IMR-90 (cell line): ENCODE measurements at regions not wholly inside any gene's neighbourhood (a gene's known extent, or its start where the extent isn't known, plus 50 kb on each side); places are given as distances from the start of the nearest gene placed in this dataset.

Experiments used
- ATAC-seq: fragments of 200-7000 bp; cut with Tn5 transposase; 2 replicates; pipeline ENCODE4 v1.9.1; 2020; ENCODE audit warnings: low read depth, mild to moderate bottlenecking, moderate library complexity
- BruUV-seq: library from RNA; stranded (reverse); fragments of 400-500 nt; replicated peaks from 2 replicates; lab custom pipeline; 2021; lab: Mats Ljungman, UMichigan
- CTCF ChIA-PET: fragments of 300-600 bp; formaldehyde crosslinking; extraction: SDS; loops from one replicate; lab custom pipeline; 2021; ENCODE audit warnings: antibody characterized with exemption; lab: Yijun Ruan, JAX
- POLR2A ChIA-PET: fragments of 300-600 bp; sonication (Branson Sonifier 250); formaldehyde crosslinking; loops from one replicate; lab custom pipeline; 2022; ENCODE audit warnings: antibody characterized with exemption; ENCODE audit not compliant: unreplicated experiment; lab: Charles Lee
- DNase-seq: peaks from one replicate; pipeline ENCODE4 v3.0.0; 2013
- H2AFZ ChIP-seq: replicated peaks from 2 replicates; pipeline ENCODE3; 2013; ENCODE audit warnings: low read length, mild to moderate bottlenecking; ENCODE audit not compliant: poor library complexity
- H2AK5ac ChIP-seq: 2 replicates; pipeline ENCODE4 v1.6.1; 2013; ENCODE audit warnings: low read depth, low read length, inconsistent platforms
- H2AK9ac ChIP-seq: replicated peaks from 2 replicates; pipeline ENCODE3; 2013; ENCODE audit warnings: mild to moderate bottlenecking, low read depth, low read length, moderate library complexity; ENCODE audit not compliant: poor library complexity
- H2BK120ac ChIP-seq: 2 replicates; pipeline ENCODE4 v1.6.1; 2013; ENCODE audit warnings: low read depth, low read length, inconsistent platforms
- H2BK15ac ChIP-seq: 3 replicates; pipeline ENCODE4 v1.6.1; 2013; ENCODE audit warnings: low read depth, low read length, inconsistent platforms
- H2BK20ac ChIP-seq: 2 replicates; pipeline ENCODE4 v1.6.1; 2013; ENCODE audit warnings: low read depth, mild to moderate bottlenecking, inconsistent platforms, low read length, moderate library complexity
- H2BK5ac ChIP-seq: 2 replicates; pipeline ENCODE4 v1.6.1; 2013; ENCODE audit warnings: mild to moderate bottlenecking, low read depth, low read length, inconsistent platforms; ENCODE audit not compliant: poor library complexity, severe bottlenecking
- H3K14ac ChIP-seq: replicated peaks from 2 replicates; pipeline ENCODE4 v1.6.1; 2013; ENCODE audit warnings: low read depth, low read length, inconsistent platforms
- H3K18ac ChIP-seq: 2 replicates; pipeline ENCODE4 v1.6.1; 2013; ENCODE audit warnings: low read depth, low read length, control low read depth
- H3K23ac ChIP-seq: 2 replicates; pipeline ENCODE4 v1.6.1; 2013; ENCODE audit warnings: low read depth, low read length, inconsistent platforms
- H3K27ac ChIP-seq: 2 replicates; pipeline ENCODE4 v1.5.1; 2013; ENCODE audit warnings: mild to moderate bottlenecking, control low read depth, low read length; ENCODE audit not compliant: insufficient read depth
- H3K27me3 ChIP-seq: 2 replicates; pipeline ENCODE4 v1.6.1; 2013; ENCODE audit warnings: low read length; ENCODE audit not compliant: control insufficient read depth, insufficient read depth
- H3K36me3 ChIP-seq: 2 replicates; pipeline ENCODE4 v1.6.1; 2013; ENCODE audit warnings: low read length, mixed read lengths; ENCODE audit not compliant: control insufficient read depth, insufficient read depth
- H3K4ac ChIP-seq: 2 replicates; pipeline ENCODE4 v1.6.1; 2013; ENCODE audit warnings: low read depth, low read length, inconsistent platforms
- H3K4me1 ChIP-seq: 2 replicates; pipeline ENCODE4 v1.6.1; 2013; ENCODE audit warnings: low read length, mixed read lengths; ENCODE audit not compliant: control insufficient read depth, insufficient read depth
- H3K4me2 ChIP-seq: 2 replicates; pipeline ENCODE4 v1.6.1; 2013; ENCODE audit warnings: low read depth, mild to moderate bottlenecking, control low read depth, low read length, moderate library complexity
- H3K4me3 ChIP-seq: 2 replicates; pipeline ENCODE4 v1.5.1; 2013; ENCODE audit warnings: low read depth, mild to moderate bottlenecking, control low read depth, low read length, moderate library complexity; ENCODE audit not compliant: insufficient read depth
- H3K56ac ChIP-seq: 2 replicates; pipeline ENCODE4 v1.6.1; 2013; ENCODE audit warnings: low read length, inconsistent platforms; ENCODE audit not compliant: insufficient read depth; ENCODE audit errors: extremely low read depth
- H3K79me1 ChIP-seq, 2 experiments: 2 replicates each; pipeline ENCODE4 v1.6.1; 2013; ENCODE audit warnings: low read length in 2 of 2, inconsistent platforms in 1 of 2, low read depth in 1 of 2
- H3K9ac ChIP-seq: 2 replicates; pipeline ENCODE4 v1.6.1; 2013; ENCODE audit warnings: low read depth, low read length, control low read depth
- H3K9me1 ChIP-seq: 2 replicates; pipeline ENCODE4 v1.6.1; 2013; ENCODE audit warnings: low read length, inconsistent platforms; ENCODE audit not compliant: insufficient read depth
- H3K9me3 ChIP-seq: 2 replicates; pipeline ENCODE4 v1.6.1; 2013; ENCODE audit warnings: low read length; ENCODE audit not compliant: control insufficient read depth, insufficient read depth
- H4K20me1 ChIP-seq: 2 replicates; pipeline ENCODE4 v1.6.1; 2013; ENCODE audit warnings: low read length, inconsistent platforms; ENCODE audit not compliant: insufficient read depth
- H4K5ac ChIP-seq: 2 replicates; pipeline ENCODE4 v1.6.1; 2013; ENCODE audit warnings: mild to moderate bottlenecking, low read depth, low read length, control low read depth
- H4K8ac ChIP-seq, 2 experiments: 2 replicates each; pipeline ENCODE4 v1.6.1; 2013; ENCODE audit warnings: low read depth in 2 of 2, low read length in 2 of 2, control low read depth in 1 of 2, inconsistent platforms in 1 of 2
- H4K91ac ChIP-seq: 2 replicates; pipeline ENCODE4 v1.6.1; 2013; ENCODE audit warnings: low read depth, low read length, inconsistent platforms; ENCODE audit not compliant: insufficient read depth
- BHLHE40 ChIP-seq: fragments of 150-350 bp; IDR thresholded peaks from 2 replicates; pipeline ENCODE4 v1.6.1; 2016; ENCODE audit warnings: mild to moderate bottlenecking, low read depth, low read length
- CEBPB ChIP-seq: IDR thresholded peaks from 2 replicates; pipeline ENCODE4 v1.6.1; 2012; ENCODE audit warnings: low read depth, low read length, improper control_type of control experiment
- CHD1 ChIP-seq: IDR thresholded peaks from 2 replicates; pipeline ENCODE4 v1.6.1; 2012; ENCODE audit warnings: low read depth, low read length, improper control_type of control experiment
- MAZ ChIP-seq: IDR thresholded peaks from 2 replicates; pipeline ENCODE4 v1.6.1; 2012; ENCODE audit warnings: low read depth, mild to moderate bottlenecking, low read length, improper control_type of control experiment, moderate library complexity, borderline replicate concordance
- MXI1 ChIP-seq: IDR thresholded peaks from 2 replicates; pipeline ENCODE4 v1.6.1; 2012; ENCODE audit warnings: low read depth, mild to moderate bottlenecking, low read length, moderate library complexity, borderline replicate concordance
- POLR2A ChIP-seq: IDR thresholded peaks from 2 replicates; pipeline ENCODE4 v1.6.1; 2012; ENCODE audit warnings: mild to moderate bottlenecking, low read depth, low read length
- RAD21 ChIP-seq: IDR thresholded peaks from 2 replicates; pipeline ENCODE4 v1.6.1; 2012; ENCODE audit warnings: low read length, improper control_type of control experiment
- RCOR1 ChIP-seq: IDR thresholded peaks from 2 replicates; pipeline ENCODE4 v1.6.1; 2012; ENCODE audit warnings: mild to moderate bottlenecking, low read length, improper control_type of control experiment; ENCODE audit not compliant: insufficient replicate concordance
- WGBS, 2 experiments: methylation state at CpG; one replicate each; pipeline versions ENCODE4 v1.1.5 to v1.1.7; 2013; ENCODE audit warnings: missing lambda C conversion rate in 2 of 2; ENCODE audit not compliant: insufficient read length in 1 of 2; ENCODE audit errors: extremely low coverage in 2 of 2; 5-methylcytosine and 5-hydroxymethylcytosine counted together
- dilution Hi-C: fragments of 300-500 bp; cut with HindIII; formaldehyde crosslinking; loops from one replicate; pipeline ENCODE4 v1.14.3; 2018; ENCODE audit warnings: low sequenced_read_pairs; ENCODE audit not compliant: unreplicated experiment
- in situ Hi-C: fragments of 300-500 bp; cut with MboI; formaldehyde crosslinking; loops from 3 replicates; pipeline ENCODE4 v1.14.3; 2019; ENCODE audit warnings: low sequenced_read_pairs, inconsistent platforms, mixed read lengths
- intact Hi-C: fragments of 100-400 bp; cut with micrococcal nuclease; formaldehyde crosslinking; loops from 2 replicates; pipeline ENCODE4 v1.10.0; 2022
- TF ChIP-seq, protein P1 (sequence below): conservative IDR thresholded peaks from 2 replicates; pipeline ENCODE4 v1.5.1; 2012; ENCODE audit warnings: mild to moderate bottlenecking, low read depth, low read length, improper control_type of control experiment
- TF ChIP-seq, protein P2 (sequence below): fragments of 150-350 bp; IDR thresholded peaks from 2 replicates; pipeline ENCODE4 v1.6.1; 2016; ENCODE audit warnings: low read depth, mild to moderate bottlenecking, low read length, moderate library complexity, borderline replicate concordance

DNA sequence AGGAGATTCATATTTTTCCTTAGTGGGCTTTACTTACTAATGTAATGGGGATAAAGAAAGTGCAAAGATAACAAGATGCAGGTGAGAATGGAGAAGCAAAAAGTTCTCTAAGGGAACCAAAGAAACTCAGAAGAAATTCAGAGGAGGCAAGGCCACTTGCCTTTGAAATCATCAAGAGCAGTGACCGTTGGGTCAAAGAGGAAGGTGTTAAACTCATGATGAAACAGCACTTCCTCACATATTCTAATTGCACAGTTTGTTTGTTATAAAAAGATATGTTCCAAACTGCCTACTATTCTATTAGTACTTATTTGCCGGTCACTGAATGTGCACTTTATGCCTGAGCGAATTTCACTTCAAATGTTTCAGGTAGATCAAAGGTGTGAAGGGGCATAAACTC, 975.1 kb downstream of the BCL11A start:
- Histone ChIP-seq H4K5ac (no peak overlapping the region), H2BK120ac (no peak overlapping the region), H4K91ac (no peak overlapping the region), H2BK5ac (no peak overlapping the region), H3K4me1 (no peaks in the 10 kb centered on the region), H2BK20ac (no peak overlapping the region), H2BK15ac (no peak overlapping the region), H2AFZ (no peak overlapping the region), H3K9me1 (no peaks in the 10 kb centered on the region), H3K27me3 (no peaks in the 10 kb centered on the region), H3K14ac (no peak overlapping the region), H3K9ac (no peak overlapping the region), H3K4me2 (no peak overlapping the region), H4K8ac (no peak overlapping the region), H2AK5ac (no peak overlapping the region), H3K18ac (no peak overlapping the region), H3K79me1 (no peaks in the 10 kb centered on the region), H3K56ac (no peak overlapping the region), H3K9me3 (0 out of 2 replicates have a peak, but pooled peaks cover 1% of the 10 kb centered on the region), H3K27ac (no peak overlapping the region), H4K20me1 (no peaks in the 10 kb centered on the region), H2AK9ac (no peak overlapping the region), H3K23ac (no peak overlapping the region), H3K4me3 (no peak overlapping the region), H3K4ac (no peak overlapping the region), H3K36me3 (no peaks in the 10 kb centered on the region)
- WGBS, 2 experiments: no CpG with 5 or more reads among the region's 3 CpGs
- BruUV-seq: no TSS peak
- intact Hi-C loops (no loop called here), dilution Hi-C loops (no loop called here), in situ Hi-C loops (no loop called here)
- DNase-seq: no peak
- ATAC-seq: no peak
- CTCF ChIA-PET: interaction anchor here (0.6 kb wide), 1 partner anchor 816 kb away, joined by 3 read pairs; no protein-coding TSS in a partner anchor
- POLR2A ChIA-PET: no interaction called here
- TF ChIP-seq, protein P1, sequence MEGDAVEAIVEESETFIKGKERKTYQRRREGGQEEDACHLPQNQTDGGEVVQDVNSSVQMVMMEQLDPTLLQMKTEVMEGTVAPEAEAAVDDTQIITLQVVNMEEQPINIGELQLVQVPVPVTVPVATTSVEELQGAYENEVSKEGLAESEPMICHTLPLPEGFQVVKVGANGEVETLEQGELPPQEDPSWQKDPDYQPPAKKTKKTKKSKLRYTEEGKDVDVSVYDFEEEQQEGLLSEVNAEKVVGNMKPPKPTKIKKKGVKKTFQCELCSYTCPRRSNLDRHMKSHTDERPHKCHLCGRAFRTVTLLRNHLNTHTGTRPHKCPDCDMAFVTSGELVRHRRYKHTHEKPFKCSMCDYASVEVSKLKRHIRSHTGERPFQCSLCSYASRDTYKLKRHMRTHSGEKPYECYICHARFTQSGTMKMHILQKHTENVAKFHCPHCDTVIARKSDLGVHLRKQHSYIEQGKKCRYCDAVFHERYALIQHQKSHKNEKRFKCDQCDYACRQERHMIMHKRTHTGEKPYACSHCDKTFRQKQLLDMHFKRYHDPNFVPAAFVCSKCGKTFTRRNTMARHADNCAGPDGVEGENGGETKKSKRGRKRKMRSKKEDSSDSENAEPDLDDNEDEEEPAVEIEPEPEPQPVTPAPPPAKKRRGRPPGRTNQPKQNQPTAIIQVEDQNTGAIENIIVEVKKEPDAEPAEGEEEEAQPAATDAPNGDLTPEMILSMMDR: no peak
- TF ChIP-seq BHLHE40 (no peak), RCOR1 (no peak), RAD21 (no peak), MXI1 (no peak), CHD1 (no peak), MAZ (no peak), CEBPB (no peak), POLR2A (no peak)
- TF ChIP-seq, protein P2, sequence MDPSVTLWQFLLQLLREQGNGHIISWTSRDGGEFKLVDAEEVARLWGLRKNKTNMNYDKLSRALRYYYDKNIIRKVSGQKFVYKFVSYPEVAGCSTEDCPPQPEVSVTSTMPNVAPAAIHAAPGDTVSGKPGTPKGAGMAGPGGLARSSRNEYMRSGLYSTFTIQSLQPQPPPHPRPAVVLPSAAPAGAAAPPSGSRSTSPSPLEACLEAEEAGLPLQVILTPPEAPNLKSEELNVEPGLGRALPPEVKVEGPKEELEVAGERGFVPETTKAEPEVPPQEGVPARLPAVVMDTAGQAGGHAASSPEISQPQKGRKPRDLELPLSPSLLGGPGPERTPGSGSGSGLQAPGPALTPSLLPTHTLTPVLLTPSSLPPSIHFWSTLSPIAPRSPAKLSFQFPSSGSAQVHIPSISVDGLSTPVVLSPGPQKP: no peak
